B cell (primary cell): ENCODE measurements at regions not wholly inside any gene's neighbourhood (a gene's known extent, or its start where the extent isn't known, plus 50 kb on each side); places are given as distances from the start of the nearest gene placed in this dataset.

Experiments used
- ATAC-seq: fragments of 200-7000 bp; cut with Tn5 transposase; one replicate; pipeline ENCODE4 v1.10.0; 2021; ENCODE audit warnings: low read depth, mild to moderate bottlenecking, moderate number of reproducible peaks, moderate library complexity
- CTCF ChIA-PET: fragments of 350-600 bp; sonication (Branson Sonifier 250); formaldehyde crosslinking; loops from one replicate; lab custom pipeline; 2021; ENCODE audit warnings: antibody characterized with exemption, inconsistent platforms; lab: Charles Lee
- POLR2A ChIA-PET: fragments of 350-600 bp; sonication (Branson Sonifier 250); formaldehyde crosslinking; loops from one replicate; lab custom pipeline; 2021; ENCODE audit warnings: antibody characterized with exemption; lab: Charles Lee
- DNase-seq: peaks from one replicate; pipeline ENCODE4 v3.0.0; 2013
- H2AFZ ChIP-seq: 2 replicates; pipeline ENCODE4 v1.6.1; 2012; ENCODE audit warnings: mild to moderate bottlenecking, low read depth, low read length; ENCODE audit not compliant: insufficient read depth, poor library complexity, severe bottlenecking
- H3K27ac ChIP-seq, 2 donors: 1 replicate in 1 of 2; 2 replicates in 1 of 2; pipeline ENCODE4 v1.5.1; 2012 to 2013; ENCODE audit warnings: low read length in 2 of 2, mild to moderate bottlenecking in 2 of 2, moderate library complexity in 1 of 2
- H3K27me3 ChIP-seq, 4 experiments: fragments of 200-600 bp in 1 of 4; sonication (generic) in 1 of 4; replicated peaks in 1 of 4; 1 replicate in 2 of 4; 2 replicates in 2 of 4; pipeline versions ENCODE4 v1.6.1 to v1.7.0; 2013 to 2016; ENCODE audit warnings: low read length in 3 of 4, mild to moderate bottlenecking in 2 of 4, mixed read lengths in 1 of 4, moderate library complexity in 1 of 4; ENCODE audit not compliant: insufficient read depth in 4 of 4, control insufficient read depth in 3 of 4; ENCODE audit errors: control extremely low read depth in 1 of 4
- H3K36me3 ChIP-seq, 2 experiments: replicated peaks in 1 of 2; 1 replicate in 1 of 2; 2 replicates in 1 of 2; pipeline versions ENCODE4 v1.6.1 to v1.7.1; 2013; ENCODE audit warnings: low read length in 1 of 2; ENCODE audit not compliant: insufficient read depth in 2 of 2, control insufficient read depth in 1 of 2; ENCODE audit errors: control extremely low read depth in 1 of 2, extremely low read depth in 1 of 2
- H3K4me1 ChIP-seq, 2 donors: fragments of 200-600 bp in 1 of 2; sonication (generic) in 1 of 2; 1 replicate in 1 of 2; 2 replicates in 1 of 2; pipeline versions ENCODE4 v1.5.1 to v1.6.1; 2013 to 2017; ENCODE audit warnings: low read length in 2 of 2; ENCODE audit not compliant: control insufficient read depth in 2 of 2, insufficient read depth in 2 of 2
- H3K4me2 ChIP-seq: replicated peaks from 2 replicates; pipeline ENCODE3; 2012; ENCODE audit warnings: mild to moderate bottlenecking, low read depth, low read length; ENCODE audit not compliant: poor library complexity, severe bottlenecking
- H3K4me3 ChIP-seq, 5 experiments: fragments of 200-600 bp in 1 of 5; sonication (generic) in 1 of 5; 1 replicate in 3 of 5; 2 replicates in 2 of 5; pipeline versions ENCODE4 v1.5.1 to v1.7.0; 2011 to 2016; ENCODE audit warnings: low read length in 4 of 5, mild to moderate bottlenecking in 4 of 5, low read depth in 2 of 5, control low read depth in 1 of 5, moderate library complexity in 1 of 5; ENCODE audit not compliant: insufficient read depth in 1 of 5; ENCODE audit errors: control extremely low read depth in 1 of 5, extremely low read depth in 1 of 5
- H3K79me2 ChIP-seq: fragments of 200-600 bp; sonication (generic); one replicate; pipeline ENCODE4 v1.6.0; 2016; ENCODE audit warnings: low read length; ENCODE audit not compliant: control insufficient read depth, insufficient read depth
- H3K9ac ChIP-seq: fragments of 200-600 bp; sonication (generic); 2 replicates; pipeline ENCODE4 v1.6.1; 2017; ENCODE audit warnings: mild to moderate bottlenecking, low read length, moderate library complexity
- H3K9me3 ChIP-seq, 3 donors: one replicate each; pipeline versions ENCODE4 v1.6.1 to v1.7.1; 2013; ENCODE audit warnings: low read length in 2 of 3; ENCODE audit not compliant: control insufficient read depth in 2 of 3, insufficient read depth in 1 of 3; ENCODE audit errors: control extremely low read depth in 1 of 3
- H4K20me1 ChIP-seq: 2 replicates; pipeline ENCODE4 v1.6.0; 2012; ENCODE audit warnings: mild to moderate bottlenecking, low read length; ENCODE audit not compliant: insufficient read depth, control insufficient read depth, poor library complexity, severe bottlenecking
- H3K27ac Mint-ChIP-seq: one replicate; pipeline ENCODE4 v1.8.0; 2021; ENCODE audit warnings: mixed read lengths
- H3K27me3 Mint-ChIP-seq: one replicate; pipeline ENCODE4 v1.8.0; 2021; ENCODE audit warnings: mixed read lengths
- H3K4me1 Mint-ChIP-seq: one replicate; pipeline ENCODE4 v1.8.0; 2021; ENCODE audit warnings: mixed read lengths
- H3K4me3 Mint-ChIP-seq: one replicate; pipeline ENCODE4 v1.8.0; 2021; ENCODE audit warnings: mixed read lengths
- H3K9me3 Mint-ChIP-seq: one replicate; pipeline ENCODE4 v1.8.0; 2022; ENCODE audit warnings: mixed read lengths; ENCODE audit not compliant: insufficient read depth
- CTCF ChIP-seq: fragments of 200-600 bp; IDR thresholded peaks from one replicate; pipeline ENCODE4 v1.8.0; 2022; ENCODE audit warnings: antibody characterized with exemption, mild to moderate bottlenecking
- EZH2 ChIP-seq: IDR thresholded peaks from 2 replicates; pipeline ENCODE4 v1.6.1; 2012; ENCODE audit warnings: borderline replicate concordance, low read depth, mild to moderate bottlenecking, moderate library complexity, low read length; ENCODE audit not compliant: insufficient read depth, poor library complexity, severe bottlenecking
- WGBS: methylation state at CpG from one replicate; pipeline ENCODE4 v1.1.5; 2013; ENCODE audit warnings: missing lambda C conversion rate; ENCODE audit not compliant: insufficient coverage; 5-methylcytosine and 5-hydroxymethylcytosine counted together
- intact Hi-C: fragments of 100-400 bp; cut with micrococcal nuclease; formaldehyde crosslinking; loops from one replicate; pipeline ENCODE4 v1.10.0; 2022

GRCh38 chr10:130864961-130865818, 446.3 kb downstream of the TCERG1L start:
- H3K36me3 ChIP-seq: no peaks in the 10 kb centered on the region
- H3K27ac ChIP-seq: no peak overlapping the region
- H3K9ac ChIP-seq: no peak overlapping the region
- no peaks in the 10 kb centered on the region for H4K20me1 ChIP-seq
- no peaks in the 10 kb centered on the region for H3K27me3 Mint-ChIP-seq
- no peak overlapping the region for H3K4me3 Mint-ChIP-seq
- H3K79me2 ChIP-seq: no peaks in the 10 kb centered on the region
- H3K4me1 Mint-ChIP-seq: no peaks in the 10 kb centered on the region
- H3K9me3 ChIP-seq: peaks cover 0 to 27% (median 0%) of the 10 kb centered on the region in 3 donors
- H3K9me3 Mint-ChIP-seq: no peaks in the 10 kb centered on the region
- intact Hi-C loops: no loop called here
- no peak overlapping the region for H3K4me3 ChIP-seq
- TF ChIP-seq EZH2: no peak
- no peak for TF ChIP-seq CTCF
- no peak for DNase-seq
- no peak for ATAC-seq
- WGBS: 80% methylated on average over 13 of the region's 17 CpGs
- H3K4me2 ChIP-seq: no peak overlapping the region
- H3K27ac Mint-ChIP-seq: no peak overlapping the region
- no peaks in the 10 kb centered on the region for H3K4me1 ChIP-seq
- CTCF ChIA-PET: no interaction called here
- POLR2A ChIA-PET: no interaction called here
- no peaks in the 10 kb centered on the region for H3K27me3 ChIP-seq
- no peak overlapping the region for H2AFZ ChIP-seq

- H3K9ac ChIP-seq: no peak overlapping the region
- no peak overlapping the region for H2AFZ ChIP-seq
- H3K4me3 ChIP-seq: no peak overlapping the region
- no peaks in the 10 kb centered on the region for H3K36me3 ChIP-seq
- H3K27me3 ChIP-seq: no peaks in the 10 kb centered on the region
- H3K79me2 ChIP-seq: no peaks in the 10 kb centered on the region
- Mint-ChIP-seq H3K9me3 (no peaks in the 10 kb centered on the region), H3K27ac (no peak overlapping the region), H3K4me1 (no peaks in the 10 kb centered on the region), H3K4me3 (no peak overlapping the region), H3K27me3 (no peaks in the 10 kb centered on the region)
- peaks cover 0 to 26% (median 0%) of the 10 kb centered on the region in 3 donors for H3K9me3 ChIP-seq
- no peaks in the 10 kb centered on the region for H4K20me1 ChIP-seq
- CTCF ChIA-PET: no interaction called here
- intact Hi-C loops: no loop called here
- DNase-seq: no peak
- no peak for ATAC-seq
- H3K27ac ChIP-seq: no peak overlapping the region
- no peak for TF ChIP-seq CTCF
- no peak for TF ChIP-seq EZH2
- no peaks in the 10 kb centered on the region for H3K4me1 ChIP-seq
- POLR2A ChIA-PET: no interaction called here
- no peak overlapping the region for H3K4me2 ChIP-seq
- 92% methylated on average over 7 of the region's 7 CpGs for WGBS
These were observed 444.7 kb downstream of the TCERG1L start for GRCh38 chr10:130866857-130867256.
